K562 (cell line): ENCODE measurements at regions not wholly inside any gene's neighbourhood (a gene's known extent, or its start where the extent isn't known, plus 50 kb on each side); places are given as distances from the start of the nearest gene placed in this dataset.
"Not testable (repeated sequence)": the region's sequence is repeated elsewhere in the genome, so short reads cannot be mapped to it uniquely, and the experiment has no call there.

ENCODE experiments used
- CTCF ChIP-seq, 3 experiments: IDR thresholded peaks in 2 of 3; conservative IDR thresholded peaks in 1 of 3; 2 replicates each; pipeline ENCODE4 v1.5.1; 2011 to 2012; ENCODE audit warnings: low read length in 3 of 3, mild to moderate bottlenecking in 3 of 3, control low read depth in 2 of 3, improper control_type of control experiment in 1 of 3, inconsistent platforms in 1 of 3, low read depth in 1 of 3, mixed read lengths in 1 of 3, moderate library complexity in 1 of 3; ENCODE audit not compliant: insufficient read depth in 2 of 3
- HNRNPK ChIP-seq: fragments of 200-400 bp; formaldehyde crosslinking; IDR thresholded peaks from one replicate; pipeline ENCODE4 v1.6.1; 2018; ENCODE audit warnings: mild to moderate bottlenecking, low read depth, low read length; ENCODE audit not compliant: poor library complexity, severe bottlenecking
- IRF2 ChIP-seq: sonication (generic); formaldehyde crosslinking; IDR thresholded peaks from 2 replicates; pipeline ENCODE4 v1.8.1; 2022; ENCODE audit warnings: mild to moderate bottlenecking, missing genetic modification reagents
- JUND ChIP-seq, 2 experiments: IDR thresholded peaks; 2 replicates in 1 of 2; 3 replicates in 1 of 2; pipeline ENCODE4 v1.6.1; 2011; ENCODE audit warnings: borderline replicate concordance in 2 of 2, low read depth in 2 of 2, low read length in 2 of 2, improper control_type of control experiment in 1 of 2, missing biosample characterization in 1 of 2, missing genetic modification characterization in 1 of 2, missing genetic modification reagents in 1 of 2
- MAFK ChIP-seq: IDR thresholded peaks from 2 replicates; pipeline ENCODE4 v1.6.1; 2011; ENCODE audit warnings: low read length, improper control_type of control experiment
- ZBTB1 ChIP-seq: sonication (generic); formaldehyde crosslinking; IDR thresholded peaks from 2 replicates; pipeline ENCODE4 v1.8.1; 2023; ENCODE audit warnings: missing genetic modification reagents, low read depth, mild to moderate bottlenecking, borderline replicate concordance

GRCh38 chr4:167912535-167912934 is 179.8 kb upstream of the ANXA10 start:
- not testable (repeated sequence) for TF ChIP-seq IRF2 (CRISPR knock-in tag); CTCF (IDR thresholded peaks at IDR 0.05 in 2 of 3, conservative IDR thresholded peaks at IDR 0.05 in 1 of 3; ENCODE audit: insufficient read depth in 2 of 3, low read depth in 1 of 3, low read length in 3 of 3); HNRNPK; ZBTB1 (CRISPR knock-in tag); JUND (IDR thresholded peaks at IDR 0.05; ENCODE audit: borderline replicate concordance, low read depth, low read length); JUND (tag; IDR thresholded peaks at IDR 0.05; ENCODE audit: borderline replicate concordance, low read depth, low read length); MAFK
